ENCODE measurements at regions not wholly inside any gene's neighbourhood (a gene's known extent, or its start where the extent isn't known, plus 50 kb on each side); places are given as distances from the start of the nearest gene placed in this dataset.

DNA sequence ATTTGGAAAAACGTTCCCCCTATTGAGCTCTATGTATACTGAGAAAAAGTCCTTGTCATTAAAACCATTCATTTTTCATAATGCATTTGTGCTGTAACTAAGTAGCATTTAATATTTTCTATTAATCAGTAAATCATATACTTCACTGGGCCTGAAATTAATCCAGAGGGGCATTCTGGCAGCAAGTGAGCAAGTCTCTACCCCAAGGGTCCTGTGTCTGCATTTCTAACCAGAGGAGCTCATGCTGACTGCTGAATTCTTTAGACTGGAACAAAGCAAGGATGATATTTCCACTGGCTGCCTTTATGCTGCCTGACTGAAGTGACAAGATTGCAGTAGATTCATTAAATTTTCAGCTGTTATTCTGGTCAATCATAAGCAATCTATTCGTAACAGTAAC lies 246.5 kb downstream of the SLITRK2 start:
- TF ChIP-seq, protein P1, sequence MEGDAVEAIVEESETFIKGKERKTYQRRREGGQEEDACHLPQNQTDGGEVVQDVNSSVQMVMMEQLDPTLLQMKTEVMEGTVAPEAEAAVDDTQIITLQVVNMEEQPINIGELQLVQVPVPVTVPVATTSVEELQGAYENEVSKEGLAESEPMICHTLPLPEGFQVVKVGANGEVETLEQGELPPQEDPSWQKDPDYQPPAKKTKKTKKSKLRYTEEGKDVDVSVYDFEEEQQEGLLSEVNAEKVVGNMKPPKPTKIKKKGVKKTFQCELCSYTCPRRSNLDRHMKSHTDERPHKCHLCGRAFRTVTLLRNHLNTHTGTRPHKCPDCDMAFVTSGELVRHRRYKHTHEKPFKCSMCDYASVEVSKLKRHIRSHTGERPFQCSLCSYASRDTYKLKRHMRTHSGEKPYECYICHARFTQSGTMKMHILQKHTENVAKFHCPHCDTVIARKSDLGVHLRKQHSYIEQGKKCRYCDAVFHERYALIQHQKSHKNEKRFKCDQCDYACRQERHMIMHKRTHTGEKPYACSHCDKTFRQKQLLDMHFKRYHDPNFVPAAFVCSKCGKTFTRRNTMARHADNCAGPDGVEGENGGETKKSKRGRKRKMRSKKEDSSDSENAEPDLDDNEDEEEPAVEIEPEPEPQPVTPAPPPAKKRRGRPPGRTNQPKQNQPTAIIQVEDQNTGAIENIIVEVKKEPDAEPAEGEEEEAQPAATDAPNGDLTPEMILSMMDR (conservative IDR thresholded peaks at IDR 0.05), result no peak
- TF ChIP-seq EZH2 (IDR thresholded peaks at IDR 0.05; ENCODE audit: low read depth), result no peak

Data from PC-9 (cell line).